BE2C (cell line): ENCODE measurements at regions not wholly inside any gene's neighbourhood (a gene's known extent, or its start where the extent isn't known, plus 50 kb on each side); places are given as distances from the start of the nearest gene placed in this dataset.
"Not testable (repeated sequence)": the region's sequence is repeated elsewhere in the genome, so short reads cannot be mapped to it uniquely, and the experiment has no call there.

ENCODE experiments used
- DNase-seq: peaks from one replicate; pipeline ENCODE4 v3.0.0-alpha.2; 2020
- H3K27me3 ChIP-seq: fragments of 250-450 bp; sonication (Bioruptor Pico); 2 replicates; pipeline ENCODE4 v1.5.1; 2020; ENCODE audit warnings: mild to moderate bottlenecking
- H3K36me3 ChIP-seq: fragments of 250-450 bp; sonication (Bioruptor Pico); 2 replicates; pipeline ENCODE4 v1.5.1; 2020; ENCODE audit warnings: mild to moderate bottlenecking
- H3K4me1 ChIP-seq: fragments of 250-450 bp; sonication (Bioruptor Pico); 2 replicates; pipeline ENCODE4 v1.5.1; 2020
- H3K4me3 ChIP-seq: 2 replicates; pipeline ENCODE4 v1.5.1; 2011; ENCODE audit warnings: low read depth, low read length
- H3K9me3 ChIP-seq: fragments of 250-450 bp; sonication (Bioruptor Pico); 2 replicates; pipeline ENCODE4 v1.5.1; 2020
- TF ChIP-seq, protein P1 (sequence below): IDR thresholded peaks from 2 replicates; pipeline ENCODE4 v1.5.1; 2012; ENCODE audit warnings: mild to moderate bottlenecking, low read depth, low read length

- DNase-seq = no peak
- Histone ChIP-seq H3K4me1 (no peaks in the 10 kb centered on the region; the same call in 1 of the 2 replicates), H3K27me3 (no peaks in the 10 kb centered on the region), H3K4me3 (no peak overlapping the region), H3K9me3 (no peaks in the 10 kb centered on the region), H3K36me3 (no peaks in the 10 kb centered on the region)
- TF ChIP-seq, protein P1, sequence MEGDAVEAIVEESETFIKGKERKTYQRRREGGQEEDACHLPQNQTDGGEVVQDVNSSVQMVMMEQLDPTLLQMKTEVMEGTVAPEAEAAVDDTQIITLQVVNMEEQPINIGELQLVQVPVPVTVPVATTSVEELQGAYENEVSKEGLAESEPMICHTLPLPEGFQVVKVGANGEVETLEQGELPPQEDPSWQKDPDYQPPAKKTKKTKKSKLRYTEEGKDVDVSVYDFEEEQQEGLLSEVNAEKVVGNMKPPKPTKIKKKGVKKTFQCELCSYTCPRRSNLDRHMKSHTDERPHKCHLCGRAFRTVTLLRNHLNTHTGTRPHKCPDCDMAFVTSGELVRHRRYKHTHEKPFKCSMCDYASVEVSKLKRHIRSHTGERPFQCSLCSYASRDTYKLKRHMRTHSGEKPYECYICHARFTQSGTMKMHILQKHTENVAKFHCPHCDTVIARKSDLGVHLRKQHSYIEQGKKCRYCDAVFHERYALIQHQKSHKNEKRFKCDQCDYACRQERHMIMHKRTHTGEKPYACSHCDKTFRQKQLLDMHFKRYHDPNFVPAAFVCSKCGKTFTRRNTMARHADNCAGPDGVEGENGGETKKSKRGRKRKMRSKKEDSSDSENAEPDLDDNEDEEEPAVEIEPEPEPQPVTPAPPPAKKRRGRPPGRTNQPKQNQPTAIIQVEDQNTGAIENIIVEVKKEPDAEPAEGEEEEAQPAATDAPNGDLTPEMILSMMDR = no peak
Observed at GRCh38 chr7:79933144-79933543, 201.5 kb upstream of the GNAI1 start.

DNA sequence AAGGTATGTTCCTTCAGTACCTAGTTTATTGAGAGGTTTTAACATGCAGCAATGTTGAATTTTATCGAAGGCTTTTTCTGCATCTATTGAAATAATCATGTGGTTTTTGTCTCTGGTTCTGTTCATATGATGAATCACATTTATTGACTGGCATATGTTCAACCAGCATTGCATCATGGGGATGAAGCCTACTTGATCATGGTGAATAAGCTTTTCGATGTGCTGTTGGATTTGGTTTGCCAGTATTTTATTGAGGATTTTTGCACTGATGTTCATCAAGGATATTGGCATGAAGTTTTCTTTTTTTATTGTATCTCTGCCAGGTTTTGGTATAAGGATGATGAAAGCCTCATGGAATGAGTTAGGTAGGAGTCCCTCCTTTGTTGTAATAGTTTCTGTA lies 204.0 kb upstream of the GNAI1 start:
- no peaks in the 10 kb centered on the region for H3K36me3 ChIP-seq
- no peaks in the 10 kb centered on the region; the same call in 1 of the 2 replicates for H3K4me1 ChIP-seq
- H3K4me3 ChIP-seq = no peak overlapping the region
- H3K27me3 ChIP-seq = no peaks in the 10 kb centered on the region
- no peak for DNase-seq
- TF ChIP-seq, protein P1 = no peak
- no peaks in the 10 kb centered on the region for H3K9me3 ChIP-seq

GRCh38 chr7:79927116-79927515 lies 207.5 kb upstream of the GNAI1 start:
- Histone ChIP-seq H3K27me3 (no peaks in the 10 kb centered on the region), H3K4me1 (no peaks in the 10 kb centered on the region; the same call in 1 of the 2 replicates), H3K9me3 (no peaks in the 10 kb centered on the region), H3K4me3 (no peak overlapping the region), H3K36me3 (no peaks in the 10 kb centered on the region)
- TF ChIP-seq, protein P1 = no peak
- no peak for DNase-seq

GRCh38 chr7:79923953-79924352 lies 210.7 kb upstream of the GNAI1 start:
- TF ChIP-seq, protein P1 = no peak
- Histone ChIP-seq H3K36me3 (no peaks in the 10 kb centered on the region), H3K4me3 (no peak overlapping the region), H3K9me3 (no peaks in the 10 kb centered on the region), H3K27me3 (no peaks in the 10 kb centered on the region), H3K4me1 (no peaks in the 10 kb centered on the region)
- no peak for DNase-seq

DNA sequence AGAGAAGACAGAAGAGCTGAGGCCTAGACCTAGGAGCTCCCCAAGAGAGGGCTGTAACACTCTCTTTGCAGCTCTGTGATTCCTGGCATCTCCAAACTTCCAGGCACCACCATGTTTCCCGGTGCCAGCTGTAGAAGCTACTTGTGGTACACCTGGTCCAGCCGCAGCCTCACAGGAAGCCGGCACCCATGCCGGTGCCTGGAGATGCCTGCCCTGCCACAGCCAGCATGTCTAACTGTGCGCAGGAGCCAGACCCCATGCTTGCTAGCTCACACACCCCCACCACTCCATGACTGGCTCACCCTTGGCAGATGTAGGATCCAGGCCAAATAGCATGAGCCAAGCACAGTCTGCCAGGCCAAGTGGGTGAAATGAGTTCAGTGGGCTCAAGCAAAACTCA lies 211.7 kb upstream of the GNAI1 start:
- H3K4me3 ChIP-seq = no peak overlapping the region
- TF ChIP-seq, protein P1 = no peak
- H3K27me3 ChIP-seq = no peaks in the 10 kb centered on the region
- H3K36me3 ChIP-seq = no peaks in the 10 kb centered on the region
- no peak for DNase-seq
- H3K9me3 ChIP-seq = no peaks in the 10 kb centered on the region
- no peaks in the 10 kb centered on the region for H3K4me1 ChIP-seq

DNA sequence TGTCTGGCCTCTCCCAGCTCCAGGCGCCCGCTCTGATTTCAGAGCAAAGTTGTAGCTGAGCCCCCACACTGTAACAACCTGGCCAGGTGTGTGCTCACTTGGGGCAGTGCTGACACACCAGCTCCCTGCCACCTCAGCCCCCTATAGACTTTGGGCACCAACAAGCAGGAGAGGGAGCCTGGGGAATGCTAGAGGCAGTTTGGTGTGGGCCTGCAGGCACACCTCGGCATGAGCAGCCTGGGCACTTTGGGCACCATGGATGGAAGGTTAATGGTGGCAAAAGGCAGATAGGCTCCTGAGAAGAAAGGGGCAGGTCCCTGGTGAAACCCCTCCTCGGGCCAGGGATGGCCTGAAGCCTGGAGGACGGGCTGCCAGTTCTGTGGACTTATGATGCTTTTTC lies 212.7 kb upstream of the GNAI1 start:
- DNase-seq = no peak

DNA sequence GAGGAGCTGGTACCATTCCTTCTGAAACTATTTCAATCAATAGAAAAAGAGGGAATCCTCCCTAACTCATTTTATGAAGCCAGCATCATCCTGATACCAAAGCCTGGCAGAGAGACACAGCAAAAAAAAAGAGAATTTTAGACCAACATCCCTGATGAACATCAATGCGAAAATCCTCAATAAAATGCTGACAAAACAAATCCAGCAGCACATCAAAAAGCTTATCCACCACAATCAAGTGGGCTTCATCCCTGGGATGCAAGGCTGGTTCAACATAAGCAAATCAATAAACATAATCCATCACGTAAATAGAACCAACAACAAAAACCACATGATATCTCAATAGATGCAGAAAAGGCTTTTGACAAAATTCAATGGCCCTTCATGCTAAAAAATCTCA lies 216.0 kb upstream of the GNAI1 start:
- H3K4me1 ChIP-seq, H3K4me3 ChIP-seq, H3K36me3 ChIP-seq, H3K9me3 ChIP-seq, H3K27me3 ChIP-seq, DNase-seq: not testable (repeated sequence)

More for the DNA sequence above, 212.7 kb upstream of the GNAI1 start:
- TF ChIP-seq, protein P1 = no peak
- Histone ChIP-seq H3K9me3 (no peaks in the 10 kb centered on the region), H3K27me3 (no peaks in the 10 kb centered on the region), H3K4me3 (no peak overlapping the region), H3K4me1 (no peaks in the 10 kb centered on the region), H3K36me3 (no peaks in the 10 kb centered on the region)

DNA sequence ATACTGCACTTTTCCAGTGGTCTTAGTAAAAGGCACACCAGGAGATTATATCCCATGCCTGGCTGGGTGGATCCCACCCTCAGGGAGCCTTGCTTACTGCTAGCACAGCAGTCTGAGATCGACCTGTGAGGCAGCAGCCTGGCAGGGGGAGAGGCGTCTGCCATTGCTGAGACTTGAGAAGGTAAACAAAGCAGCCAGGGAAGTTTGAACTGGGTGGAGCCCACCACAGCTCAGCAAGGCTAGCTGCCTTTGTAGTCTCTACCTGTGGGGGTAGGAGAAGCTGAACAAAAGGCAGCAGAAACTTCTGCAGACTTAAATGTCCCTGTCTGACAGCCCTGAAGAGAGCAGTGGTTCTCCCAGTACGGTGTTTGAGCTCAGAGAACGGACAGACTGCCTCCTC lies 219.3 kb upstream of the GNAI1 start:
- DNase-seq, H3K9me3 ChIP-seq, H3K27me3 ChIP-seq, H3K4me1 ChIP-seq, H3K36me3 ChIP-seq, H3K4me3 ChIP-seq: not testable (repeated sequence)
